D341Med (cell line): ENCODE measurements at regions not wholly inside any gene's neighbourhood (a gene's known extent, or its start where the extent isn't known, plus 50 kb on each side); places are given as distances from the start of the nearest gene placed in this dataset.
"Not testable (repeated sequence)": the region's sequence is repeated elsewhere in the genome, so short reads cannot be mapped to it uniquely, and the experiment has no call there.

Experiments used
- DNase-seq: peaks from one replicate; pipeline ENCODE4 v3.0.0; 2012; ENCODE audit warnings: low spot score

DNA sequence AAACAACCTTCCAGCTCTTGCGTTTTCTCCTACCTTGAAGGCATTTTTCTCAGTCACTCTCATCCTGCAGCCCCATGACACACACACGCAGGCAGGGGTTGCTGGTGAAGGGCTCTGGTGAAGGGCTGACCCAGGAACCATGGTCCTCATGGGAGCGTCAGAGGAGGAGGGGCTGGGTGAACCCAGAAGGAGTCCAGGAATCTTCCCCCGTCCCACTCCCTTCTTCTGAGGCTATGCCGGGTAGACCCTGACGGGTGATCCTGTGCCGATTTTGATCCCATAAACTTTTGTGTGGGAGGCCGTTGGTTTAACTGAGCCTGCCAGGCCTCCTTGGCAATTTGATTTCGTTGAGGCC lies 278.4 kb upstream of the FOXF1 start:
- no peak for DNase-seq

- DNase-seq = no peak
These were observed 277.8 kb upstream of the FOXF1 start for GRCh38 chr16:86232496-86232895.

DNA sequence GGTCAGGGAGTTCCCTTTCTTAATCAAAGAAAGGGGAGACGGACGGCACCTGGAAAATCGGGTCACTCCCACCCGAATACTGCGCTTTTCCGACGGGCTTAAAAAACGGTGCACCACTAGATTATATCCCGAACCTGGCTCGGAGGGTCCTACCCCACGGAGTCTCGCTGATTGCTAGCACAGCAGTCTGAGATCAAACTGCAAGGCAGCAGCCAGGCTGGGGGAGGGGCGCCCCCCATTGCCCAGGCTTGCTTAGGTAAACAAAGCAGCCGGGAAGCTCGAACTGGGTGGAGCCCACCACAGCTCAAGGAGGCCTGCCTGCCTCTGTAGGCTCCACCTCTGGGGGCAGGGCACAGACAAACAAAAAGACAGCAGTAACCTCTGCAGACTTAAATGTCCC lies 276.8 kb upstream of the FOXF1 start:
- DNase-seq = not testable (repeated sequence)

- DNase-seq = no peak
These were observed 270.9 kb upstream of the FOXF1 start for GRCh38 chr16:86239381-86239780.

GRCh38 chr16:86240716-86241363 lies 269.5 kb upstream of the FOXF1 start:
- DNase-seq = no peak

DNA sequence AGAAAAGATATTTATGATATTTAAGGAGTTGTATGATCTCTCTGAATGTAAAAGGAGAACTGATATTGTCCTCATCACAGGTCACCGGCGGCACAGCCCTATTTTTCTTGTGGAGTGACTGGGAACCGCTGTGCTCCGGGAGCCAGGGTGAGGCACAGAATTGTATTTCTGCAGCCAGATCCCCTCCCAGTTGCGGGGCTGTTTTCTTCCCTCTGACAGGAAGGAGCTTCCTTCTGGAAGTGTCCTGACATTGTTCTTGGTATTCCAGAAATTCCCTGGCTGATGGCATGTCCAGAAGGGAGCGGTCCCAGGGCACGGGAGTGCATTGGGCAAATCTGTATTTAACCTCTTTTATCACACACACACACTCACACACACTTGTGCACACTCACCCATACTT lies 268.6 kb upstream of the FOXF1 start:
- DNase-seq = no peak

DNA sequence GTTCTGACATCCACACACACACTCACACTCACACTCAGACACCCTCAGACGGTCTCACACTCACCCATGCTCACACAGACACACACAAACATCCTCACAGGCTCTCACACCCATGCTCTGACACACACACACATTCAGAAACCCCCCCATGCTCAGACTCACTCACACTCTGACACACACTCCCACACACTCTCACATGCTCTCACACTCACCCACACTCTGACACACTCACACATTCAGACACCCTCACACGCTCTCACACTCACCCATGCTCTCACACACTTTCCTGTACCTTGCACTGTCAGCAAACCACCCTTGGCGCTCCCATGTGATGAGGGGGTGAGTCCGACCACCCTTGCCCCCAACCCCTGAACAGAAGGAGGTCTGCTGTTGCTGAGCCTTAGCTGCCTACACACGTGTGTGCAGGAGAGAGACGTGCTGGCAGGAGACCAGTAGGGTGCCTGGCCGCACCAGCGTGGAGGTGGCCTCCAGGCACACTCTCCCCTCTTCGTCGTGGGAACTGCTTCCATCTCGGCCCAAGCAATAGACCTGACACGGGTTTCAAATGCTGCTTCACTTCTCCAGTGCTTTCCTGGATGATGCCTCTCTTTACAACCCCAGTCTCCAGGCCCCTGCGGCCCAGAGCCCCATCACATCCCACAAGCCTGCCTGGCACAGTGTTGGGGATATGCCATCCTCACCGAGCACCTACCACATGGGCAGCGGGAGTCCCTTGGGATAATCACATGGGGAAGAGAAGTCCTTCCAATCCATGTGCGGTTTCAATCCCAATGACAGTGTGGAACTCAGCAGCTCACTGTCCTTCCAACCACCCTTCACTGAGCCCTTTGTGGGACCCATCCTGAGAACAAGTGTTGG lies 267.8 kb upstream of the FOXF1 start:
- DNase-seq = no peak

DNA sequence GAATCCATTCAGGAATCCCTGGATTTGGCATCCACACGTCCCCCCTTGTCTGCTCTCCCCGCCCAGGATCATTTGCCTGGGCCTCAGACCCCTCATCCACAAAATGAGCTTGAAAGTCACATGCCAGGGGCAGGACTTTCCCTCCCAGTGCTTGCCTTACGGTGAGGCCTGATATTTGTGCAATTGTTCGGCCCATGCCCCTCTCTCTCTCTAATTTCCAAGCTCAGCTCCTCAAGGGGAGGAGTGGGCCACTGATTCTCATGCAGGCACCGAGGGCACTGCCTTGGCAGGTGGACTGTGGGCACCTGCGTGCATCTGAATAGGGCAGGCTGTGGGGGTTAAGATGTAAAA lies 267.2 kb upstream of the FOXF1 start:
- no peak for DNase-seq

DNA sequence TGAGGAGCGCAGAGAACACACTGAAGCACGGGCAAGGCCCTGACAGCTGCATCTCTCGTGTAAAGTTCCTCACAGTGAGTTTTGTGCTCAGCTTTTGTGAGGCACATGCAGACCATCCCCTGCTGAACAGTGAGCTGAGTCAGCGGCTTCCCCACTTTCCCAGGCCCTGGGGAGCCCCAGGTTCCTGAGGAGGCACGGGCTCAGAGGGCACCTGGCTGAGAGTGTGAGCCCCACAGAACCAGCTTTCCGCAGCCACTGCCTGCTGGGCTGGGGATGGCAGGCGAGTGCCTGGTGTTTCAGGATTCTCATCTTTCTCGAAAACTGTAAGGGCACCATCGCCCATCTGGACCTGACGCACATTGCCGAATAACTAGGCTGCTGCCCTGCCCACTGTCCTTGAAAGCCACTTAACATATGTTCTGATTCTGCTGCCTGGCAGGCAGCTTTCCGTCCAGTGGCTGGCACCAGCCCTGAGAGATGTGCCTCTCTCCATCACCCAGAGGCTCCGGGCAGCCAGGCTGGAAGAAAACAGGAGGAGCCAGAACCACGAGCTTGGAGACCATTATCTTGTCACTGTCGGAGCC lies 266.7 kb upstream of the FOXF1 start:
- no peak for DNase-seq

- no peak for DNase-seq
These were observed 266.2 kb upstream of the FOXF1 start for GRCh38 chr16:86244158-86244557.

DNA sequence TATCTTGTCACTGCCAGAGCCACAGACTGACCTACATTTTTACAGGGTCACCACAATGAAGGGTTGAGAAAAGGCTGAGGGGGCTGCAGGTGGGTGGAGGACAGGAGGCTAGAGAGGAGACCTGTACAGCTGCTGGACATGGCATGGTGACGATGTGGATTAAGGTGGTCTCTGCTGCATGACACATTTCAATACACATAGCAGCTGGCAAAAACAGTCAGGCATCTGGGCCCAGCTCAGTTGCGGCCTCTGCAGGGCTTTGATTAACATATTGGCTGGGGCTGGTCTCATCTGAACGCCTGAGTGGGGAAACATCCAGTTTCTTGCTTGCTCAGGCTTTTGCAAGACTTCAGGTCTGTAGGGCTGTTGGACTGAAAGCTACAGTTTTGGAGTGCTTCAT lies 265.4 kb upstream of the FOXF1 start:
- no peak for DNase-seq

- no peak for DNase-seq
These were observed 265.0 kb upstream of the FOXF1 start for GRCh38 chr16:86245351-86245750.

- DNase-seq = no peak
These were observed 264.4 kb upstream of the FOXF1 start for GRCh38 chr16:86245895-86246294.

GRCh38 chr16:86248310-86248905 lies 261.9 kb upstream of the FOXF1 start:
- no peak for DNase-seq

GRCh38 chr16:86249631-86250030 lies 260.7 kb upstream of the FOXF1 start:
- DNase-seq = no peak

- no peak for DNase-seq
These were observed 258.6 kb upstream of the FOXF1 start for GRCh38 chr16:86251682-86252081.

DNA sequence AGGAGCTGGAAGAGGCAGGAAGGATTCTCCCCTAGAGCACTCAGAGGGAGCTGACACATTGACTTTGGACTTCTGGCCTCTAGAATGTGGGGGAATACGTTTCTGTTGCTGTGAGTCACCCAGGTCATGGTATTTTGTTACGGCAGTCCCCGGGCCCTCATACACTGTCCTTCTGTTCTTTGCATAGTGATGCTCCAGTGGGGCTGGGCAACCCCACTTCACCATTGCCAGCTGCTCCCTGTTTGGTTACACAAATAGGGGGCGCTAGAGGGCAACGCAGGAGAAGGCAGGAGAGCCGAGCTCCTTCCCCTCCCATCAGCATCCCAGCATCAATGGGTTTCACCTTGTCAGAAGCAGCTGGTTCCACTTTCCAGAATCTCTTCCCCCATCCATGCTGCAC lies 257.7 kb upstream of the FOXF1 start:
- peak; percentile 73 for DNase-seq

GRCh38 chr16:86255966-86256365 lies 254.4 kb upstream of the FOXF1 start:
- DNase-seq = no peak

GRCh38 chr16:86256995-86257394 lies 253.3 kb upstream of the FOXF1 start:
- no peak for DNase-seq

DNA sequence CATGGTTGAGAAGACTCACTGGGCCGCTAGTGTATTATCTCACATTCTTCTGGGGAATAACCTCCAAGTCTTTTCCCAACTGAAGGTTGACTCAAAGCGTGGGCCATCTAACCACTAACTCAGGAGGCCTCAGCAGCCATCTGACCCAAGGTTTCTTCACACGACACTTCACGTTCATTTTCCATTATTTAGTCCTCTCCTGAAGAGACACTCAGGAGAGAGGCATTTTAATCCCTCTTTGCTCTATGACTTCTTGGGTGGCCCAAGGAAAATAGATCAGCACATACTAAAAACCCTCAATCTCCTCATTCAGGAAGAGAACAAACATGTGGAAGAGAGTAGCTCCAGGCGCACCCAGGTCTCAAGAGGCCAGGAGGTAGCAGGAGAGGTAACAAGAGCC lies 252.8 kb upstream of the FOXF1 start:
- no peak for DNase-seq

DNA sequence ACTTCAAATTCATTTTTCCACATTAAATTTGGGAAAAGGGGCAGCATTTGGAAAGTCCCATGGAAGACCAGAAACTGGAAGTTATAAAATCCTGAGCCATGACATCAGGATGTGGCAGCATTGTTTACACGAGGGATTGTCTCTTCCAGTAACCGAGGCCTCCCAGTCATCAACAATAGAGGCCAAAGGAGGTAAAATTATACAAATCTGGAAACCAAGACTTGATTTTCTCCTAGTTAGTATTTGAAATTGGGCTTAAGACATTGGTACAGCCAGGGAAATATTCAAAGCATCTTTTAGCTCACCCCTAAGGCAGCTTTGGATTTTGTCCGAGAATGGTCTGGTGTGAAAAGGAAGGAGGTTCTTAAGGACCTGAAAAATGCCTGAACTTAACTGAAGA lies 251.6 kb upstream of the FOXF1 start:
- DNase-seq = no peak

DNA sequence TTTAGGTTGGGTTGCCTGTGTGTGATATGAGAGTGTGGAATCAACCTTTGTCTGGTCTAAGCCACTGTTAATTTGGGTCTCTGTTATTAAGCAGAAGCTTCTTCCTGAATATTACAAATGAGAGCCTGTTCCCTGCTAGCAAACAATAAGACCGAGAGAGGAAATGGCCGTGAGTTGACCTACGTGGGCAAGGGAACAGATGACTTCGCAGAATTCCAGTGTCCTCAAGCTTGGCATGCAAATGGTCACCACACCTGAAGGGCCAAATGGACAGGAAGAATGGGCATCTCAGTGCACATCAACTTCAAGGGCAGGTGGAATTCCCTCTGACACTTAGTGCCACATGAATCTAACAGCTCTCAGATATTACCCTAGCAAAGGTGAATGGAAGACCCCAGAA lies 250.8 kb upstream of the FOXF1 start:
- DNase-seq = no peak

DNA sequence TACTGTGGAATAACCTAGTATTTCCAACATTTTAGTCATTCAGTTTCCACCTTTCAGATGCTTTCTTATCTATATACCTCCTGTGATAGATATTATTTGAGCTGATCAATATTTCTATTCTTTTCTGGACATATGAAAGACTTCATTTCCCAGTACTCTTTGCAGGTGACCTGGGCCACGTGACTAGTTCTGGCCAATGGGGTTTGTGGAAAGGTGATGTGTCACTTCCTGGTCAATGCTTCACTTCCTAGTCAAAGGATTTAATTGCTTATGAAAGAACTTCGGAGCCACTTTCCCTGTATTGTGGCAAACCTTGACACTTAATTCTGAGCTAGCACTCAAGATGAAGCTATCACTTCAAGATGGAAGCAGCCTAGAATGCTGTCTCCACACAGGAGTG lies 248.9 kb upstream of the FOXF1 start:
- no peak for DNase-seq
